ENCODE measurements at regions not wholly inside any gene's neighbourhood (a gene's known extent, or its start where the extent isn't known, plus 50 kb on each side); places are given as distances from the start of the nearest gene placed in this dataset.

DNA sequence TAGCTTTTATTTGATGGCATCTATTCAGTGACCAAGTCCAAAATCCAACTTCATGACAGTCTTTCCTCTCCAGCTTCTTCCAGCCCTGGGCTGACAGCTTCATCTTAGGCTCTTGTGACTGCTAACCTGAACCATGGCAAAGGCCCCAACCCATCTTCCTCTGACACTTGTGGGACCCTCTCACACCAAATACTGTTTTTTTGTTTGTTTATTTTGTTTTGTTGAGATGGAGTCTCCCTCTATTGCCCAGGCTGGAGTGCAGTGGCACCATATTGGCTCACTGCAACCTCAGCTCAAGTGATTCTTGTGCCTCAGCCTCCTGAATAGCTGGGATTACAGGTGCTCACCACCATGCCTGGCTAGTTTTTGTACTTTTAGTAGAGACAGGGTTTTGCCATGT, 265.2 kb downstream of the GATA3 start:
- Histone ChIP-seq H3K36me3 (ENCODE audit: control insufficient read depth, insufficient read depth, low read length) (no peaks in the 10 kb centered on the region), H3K27me3 (replicated peaks; ENCODE audit: control insufficient read depth, insufficient read depth, low read length) (no peaks in the 10 kb centered on the region), H3K4me3 (ENCODE audit: low read depth, low read length) (no peak overlapping the region), H3K4me1 (no peaks in the 10 kb centered on the region), H3K9me3 (no peaks in the 10 kb centered on the region)
- Mint-ChIP-seq H3K27ac (ENCODE audit: unreplicated experiment) (no peak overlapping the region), H3K4me3 (ENCODE audit: unreplicated experiment) (no peak overlapping the region), H3K36me3 (ENCODE audit: insufficient read depth, unreplicated experiment) (no peaks in the 10 kb centered on the region), H3K27me3 (ENCODE audit: insufficient read depth, unreplicated experiment) (no peaks in the 10 kb centered on the region), H3K9me3 (ENCODE audit: unreplicated experiment) (no peaks in the 10 kb centered on the region), H3K4me1 (ENCODE audit: low read depth, unreplicated experiment) (no peaks in the 10 kb centered on the region)
- TF ChIP-seq, protein P1, sequence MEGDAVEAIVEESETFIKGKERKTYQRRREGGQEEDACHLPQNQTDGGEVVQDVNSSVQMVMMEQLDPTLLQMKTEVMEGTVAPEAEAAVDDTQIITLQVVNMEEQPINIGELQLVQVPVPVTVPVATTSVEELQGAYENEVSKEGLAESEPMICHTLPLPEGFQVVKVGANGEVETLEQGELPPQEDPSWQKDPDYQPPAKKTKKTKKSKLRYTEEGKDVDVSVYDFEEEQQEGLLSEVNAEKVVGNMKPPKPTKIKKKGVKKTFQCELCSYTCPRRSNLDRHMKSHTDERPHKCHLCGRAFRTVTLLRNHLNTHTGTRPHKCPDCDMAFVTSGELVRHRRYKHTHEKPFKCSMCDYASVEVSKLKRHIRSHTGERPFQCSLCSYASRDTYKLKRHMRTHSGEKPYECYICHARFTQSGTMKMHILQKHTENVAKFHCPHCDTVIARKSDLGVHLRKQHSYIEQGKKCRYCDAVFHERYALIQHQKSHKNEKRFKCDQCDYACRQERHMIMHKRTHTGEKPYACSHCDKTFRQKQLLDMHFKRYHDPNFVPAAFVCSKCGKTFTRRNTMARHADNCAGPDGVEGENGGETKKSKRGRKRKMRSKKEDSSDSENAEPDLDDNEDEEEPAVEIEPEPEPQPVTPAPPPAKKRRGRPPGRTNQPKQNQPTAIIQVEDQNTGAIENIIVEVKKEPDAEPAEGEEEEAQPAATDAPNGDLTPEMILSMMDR (IDR thresholded peaks at IDR 0.05; ENCODE audit: insufficient read depth in 1 of 2, low read depth in 1 of 2, low read length in 1 of 2, severe bottlenecking in 1 of 2, unreplicated experiment in 1 of 2) = no peak
- CTCF ChIA-PET = no interaction called here
- POLR2A ChIA-PET = no interaction called here
- DNase-seq = no peak
- intact Hi-C loops (cut with micrococcal nuclease; ENCODE audit: unreplicated experiment) = no loop called here
- BruUV-seq (replicated peaks) = no TSS peak

DNA sequence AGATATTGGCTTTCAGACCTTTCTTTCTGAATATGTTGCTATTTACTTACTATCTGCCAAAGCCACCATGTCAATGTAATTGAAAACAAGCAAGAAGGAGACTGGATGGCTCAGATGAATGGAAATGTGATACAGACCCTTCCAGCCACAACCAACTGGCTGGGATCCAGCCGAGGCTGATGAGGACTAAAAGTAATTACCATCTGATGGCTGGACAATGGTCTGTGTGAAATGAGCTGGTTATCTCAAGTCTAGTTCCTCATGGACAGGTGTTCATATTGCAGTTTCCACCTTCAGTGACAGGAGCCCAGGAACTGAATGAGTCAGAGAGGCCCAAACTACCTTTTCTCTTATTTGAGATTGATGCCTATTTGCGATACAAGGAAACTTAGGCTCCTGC, 267.5 kb downstream of the GATA3 start:
- H3K27ac Mint-ChIP-seq (ENCODE audit: unreplicated experiment) = no peak overlapping the region
- Histone ChIP-seq H3K4me3 (ENCODE audit: low read depth, low read length) (no peak overlapping the region), H3K27me3 (replicated peaks; ENCODE audit: control insufficient read depth, insufficient read depth, low read length) (no peaks in the 10 kb centered on the region), H3K36me3 (ENCODE audit: control insufficient read depth, insufficient read depth, low read length) (no peaks in the 10 kb centered on the region), H3K9me3 (no peaks in the 10 kb centered on the region), H3K4me1 (no peaks in the 10 kb centered on the region)
- H3K4me1 Mint-ChIP-seq (ENCODE audit: low read depth, unreplicated experiment) = no peaks in the 10 kb centered on the region
- H3K9me3 Mint-ChIP-seq (ENCODE audit: unreplicated experiment) = no peaks in the 10 kb centered on the region
- ChIA-PET CTCF (no interaction called here), POLR2A (no interaction called here)
- H3K27me3 Mint-ChIP-seq (ENCODE audit: insufficient read depth, unreplicated experiment) = no peaks in the 10 kb centered on the region
- TF ChIP-seq, protein P1 (IDR thresholded peaks at IDR 0.05; ENCODE audit: insufficient read depth in 1 of 2, low read depth in 1 of 2, low read length in 1 of 2, severe bottlenecking in 1 of 2, unreplicated experiment in 1 of 2) = no peak
- H3K4me3 Mint-ChIP-seq (ENCODE audit: unreplicated experiment) = no peak overlapping the region
- no peak for DNase-seq
- BruUV-seq (replicated peaks) = no TSS peak
- no peaks in the 10 kb centered on the region for H3K36me3 Mint-ChIP-seq (ENCODE audit: insufficient read depth, unreplicated experiment)
- intact Hi-C loops (cut with micrococcal nuclease; ENCODE audit: unreplicated experiment) = no loop called here

DNA sequence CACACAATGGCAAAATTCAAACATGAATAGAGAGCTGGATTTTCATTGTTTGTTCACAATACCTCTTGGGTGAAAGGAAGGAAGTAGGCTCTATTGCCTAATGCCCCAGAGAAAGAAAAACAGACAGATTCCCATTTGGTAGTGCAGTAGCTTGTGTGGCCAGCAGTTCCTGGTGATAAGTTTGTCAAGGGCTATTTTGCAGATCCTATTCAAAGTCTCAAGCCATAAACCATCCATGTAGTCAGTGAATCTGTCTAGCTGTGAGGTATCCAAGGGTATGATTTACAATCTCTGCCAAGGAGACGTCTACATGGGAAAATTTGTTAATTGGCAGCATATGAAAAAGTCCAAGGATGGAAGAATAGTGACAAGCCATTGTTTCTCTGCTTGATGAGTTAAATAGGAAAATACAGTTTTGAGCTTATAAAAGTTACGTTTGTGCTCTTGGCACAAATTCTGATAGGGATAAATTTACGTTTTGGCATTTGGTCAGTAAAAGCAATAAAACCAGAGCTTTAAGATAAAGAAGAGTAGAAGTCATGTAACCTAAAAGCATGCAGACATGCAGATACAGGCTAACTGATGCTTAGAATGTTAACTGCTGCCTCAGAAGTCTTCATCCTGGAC, 269.1 kb downstream of the GATA3 start:
- Histone ChIP-seq H3K4me3 (ENCODE audit: low read depth, low read length) (no peak overlapping the region), H3K36me3 (ENCODE audit: control insufficient read depth, insufficient read depth, low read length) (no peaks in the 10 kb centered on the region), H3K4me1 (no peaks in the 10 kb centered on the region), H3K27me3 (replicated peaks; ENCODE audit: control insufficient read depth, insufficient read depth, low read length) (no peaks in the 10 kb centered on the region), H3K9me3 (no peaks in the 10 kb centered on the region)
- CTCF ChIA-PET = interaction anchor here (0.5 kb wide), 1 partner anchor 380 kb away, joined by 3 read pairs; no protein-coding TSS in a partner anchor
- Mint-ChIP-seq H3K27ac (ENCODE audit: unreplicated experiment) (no peak overlapping the region), H3K9me3 (ENCODE audit: unreplicated experiment) (no peaks in the 10 kb centered on the region), H3K36me3 (ENCODE audit: insufficient read depth, unreplicated experiment) (no peaks in the 10 kb centered on the region), H3K4me1 (ENCODE audit: low read depth, unreplicated experiment) (no peaks in the 10 kb centered on the region), H3K27me3 (ENCODE audit: insufficient read depth, unreplicated experiment) (no peaks in the 10 kb centered on the region), H3K4me3 (ENCODE audit: unreplicated experiment) (no peak overlapping the region)
- intact Hi-C loops (cut with micrococcal nuclease; ENCODE audit: unreplicated experiment) = no loop called here
- POLR2A ChIA-PET = no interaction called here
- no TSS peak for BruUV-seq (replicated peaks)
- TF ChIP-seq, protein P1 (IDR thresholded peaks at IDR 0.05; ENCODE audit: insufficient read depth in 1 of 2, low read depth in 1 of 2, low read length in 1 of 2, severe bottlenecking in 1 of 2, unreplicated experiment in 1 of 2) = no peak
- no peak for DNase-seq
